ENCODE measurements at regions not wholly inside any gene's neighbourhood (a gene's known extent, or its start where the extent isn't known, plus 50 kb on each side); places are given as distances from the start of the nearest gene placed in this dataset.

GRCh38 chr4:110678517-110679227 lies 55.8 kb upstream of the PITX2 start:
- ChIA-PET SMC1A (ENCODE audit: uncharacterized antibody, unreplicated experiment) (no interaction called here), POLR2A (no interaction called here), CTCF (no interaction called here), RAD21 (ENCODE audit: unreplicated experiment) (no interaction called here)
- Histone ChIP-seq H3K4me3 (no peak overlapping the region), H3K4me1 (ENCODE audit: control insufficient read depth, insufficient read depth, low read length) (no peaks in the 10 kb centered on the region), H3K27ac (ENCODE audit: control insufficient read depth, insufficient read depth) (no peak overlapping the region), H4K20me1 (ENCODE audit: control insufficient read depth, insufficient read depth) (no peaks in the 10 kb centered on the region; the same call in 1 of the 2 replicates), H2AFZ (ENCODE audit: control insufficient read depth, low read depth, low read length) (no peak overlapping the region), H3K9ac (ENCODE audit: control insufficient read depth, insufficient read depth, low read length) (no peak overlapping the region), H3K36me3 (ENCODE audit: control insufficient read depth in 2 of 2, insufficient read depth in 2 of 2, low read length in 1 of 2) (no peaks in the 10 kb centered on the region), H3K79me2 (ENCODE audit: control insufficient read depth, insufficient read depth, low read length) (no peaks in the 10 kb centered on the region), H3K27me3 (replicated peaks in 1 of 2; ENCODE audit: control insufficient read depth in 2 of 2, insufficient read depth in 2 of 2, low read length in 1 of 2) (no peaks in the 10 kb centered on the region), H3K4me2 (ENCODE audit: control insufficient read depth, insufficient read depth) (no peak overlapping the region), H3K9me3 (replicated peaks; ENCODE audit: control insufficient read depth, insufficient read depth, low read length) (no peaks in the 10 kb centered on the region)
- DNase-seq (ENCODE audit: low read depth, low spot score) = no peak
- no peak for ATAC-seq
- BruUV-seq (replicated peaks) = no TSS peak
- WGBS (ENCODE audit: insufficient coverage, insufficient replicate concordance, low lambda C conversion rate, missing lambda C conversion rate) = 0% methylated on average over 1 of the region's 1 CpG
- TF ChIP-seq USF1 (IDR thresholded peaks at IDR 0.05; ENCODE audit: borderline replicate concordance, extremely low read length, insufficient read depth, low read depth, low read length) = no peak
- in situ Hi-C loops (cut with MboI) (no loop called here), intact Hi-C loops (cut with micrococcal nuclease; ENCODE audit: unreplicated experiment) (no loop called here)
- no peak for FAIRE-seq

GRCh38 chr4:110680265-110680664 lies 57.4 kb upstream of the PITX2 start:
- H3K27me3 ChIP-seq (replicated peaks in 1 of 2; ENCODE audit: control insufficient read depth in 2 of 2, insufficient read depth in 2 of 2, low read length in 1 of 2) = no peaks in the 10 kb centered on the region
- SMC1A ChIA-PET (ENCODE audit: uncharacterized antibody, unreplicated experiment) = no interaction called here
- no peaks in the 10 kb centered on the region for H3K79me2 ChIP-seq (ENCODE audit: control insufficient read depth, insufficient read depth, low read length)
- H3K4me2 ChIP-seq (ENCODE audit: control insufficient read depth, insufficient read depth) = no peak overlapping the region
- intact Hi-C loops (cut with micrococcal nuclease; ENCODE audit: unreplicated experiment) = no loop called here
- DNase-seq (ENCODE audit: low read depth, low spot score) = no peak
- H3K36me3 ChIP-seq (ENCODE audit: control insufficient read depth in 2 of 2, insufficient read depth in 2 of 2, low read length in 1 of 2) = no peaks in the 10 kb centered on the region
- 11% methylated on average over 4 of the region's 4 CpGs for WGBS (ENCODE audit: insufficient coverage, insufficient replicate concordance, low lambda C conversion rate, missing lambda C conversion rate)
- POLR2A ChIA-PET = interaction anchor here (0.6 kb wide), 1 partner anchor 1214 kb away, joined by 4 read pairs; no protein-coding TSS in a partner anchor
- no TSS peak for BruUV-seq (replicated peaks)
- TF ChIP-seq EED (IDR thresholded peaks at IDR 0.05; ENCODE audit: low read depth) = no peak
- TF ChIP-seq CREM (IDR thresholded peaks at IDR 0.05; ENCODE audit: low read depth) = no peak
- no peak for TF ChIP-seq ZZZ3 (IDR thresholded peaks at IDR 0.05; ENCODE audit: control insufficient read depth, insufficient read length, low read depth)
- FAIRE-seq = no peak
- H2AFZ ChIP-seq (ENCODE audit: control insufficient read depth, low read depth, low read length) = no peak overlapping the region
- H3K4me1 ChIP-seq (ENCODE audit: control insufficient read depth, insufficient read depth, low read length) = no peaks in the 10 kb centered on the region
- in situ Hi-C loops (cut with MboI) = no loop called here
- H3K9ac ChIP-seq (ENCODE audit: control insufficient read depth, insufficient read depth, low read length) = no peak overlapping the region
- no peaks in the 10 kb centered on the region; the same call in 1 of the 2 replicates for H4K20me1 ChIP-seq (ENCODE audit: control insufficient read depth, insufficient read depth)
- no peak overlapping the region for H3K27ac ChIP-seq (ENCODE audit: control insufficient read depth, insufficient read depth)
- no peak for ATAC-seq
- no peaks in the 10 kb centered on the region for H3K9me3 ChIP-seq (replicated peaks; ENCODE audit: control insufficient read depth, insufficient read depth, low read length)
- no peak overlapping the region for H3K4me3 ChIP-seq
- CTCF ChIA-PET = no interaction called here
- RAD21 ChIA-PET (ENCODE audit: unreplicated experiment) = no interaction called here
